ENCODE measurements at regions not wholly inside any gene's neighbourhood (a gene's known extent, or its start where the extent isn't known, plus 50 kb on each side); places are given as distances from the start of the nearest gene placed in this dataset.

DNA sequence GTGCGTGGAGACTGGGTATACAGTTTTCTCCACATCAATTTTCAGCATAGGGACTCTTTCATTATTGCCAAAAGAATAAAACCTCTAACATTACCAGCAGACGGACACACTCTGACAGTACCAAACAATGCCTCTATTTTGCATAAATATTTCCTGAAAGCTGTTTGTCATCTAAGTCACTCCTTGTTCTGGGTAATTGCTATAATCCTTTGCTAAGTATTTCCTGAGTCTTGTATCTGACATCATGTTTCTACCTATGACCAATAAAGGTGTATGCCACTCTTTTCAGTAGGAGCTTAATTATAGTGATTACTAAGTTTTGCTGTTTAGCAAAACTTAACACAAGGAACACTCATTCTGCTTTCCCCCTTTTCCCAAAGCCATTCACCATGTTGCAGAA lies 886.5 kb downstream of the SLITRK6 start:
- TF ChIP-seq CTCF (IDR thresholded peaks at IDR 0.05) (no peak), POLR2A (IDR thresholded peaks at IDR 0.05) (no peak)

All from esophagus squamous epithelium (tissue), 4 donors.